ENCODE measurements at regions not wholly inside any gene's neighbourhood (a gene's known extent, or its start where the extent isn't known, plus 50 kb on each side); places are given as distances from the start of the nearest gene placed in this dataset.

DNA sequence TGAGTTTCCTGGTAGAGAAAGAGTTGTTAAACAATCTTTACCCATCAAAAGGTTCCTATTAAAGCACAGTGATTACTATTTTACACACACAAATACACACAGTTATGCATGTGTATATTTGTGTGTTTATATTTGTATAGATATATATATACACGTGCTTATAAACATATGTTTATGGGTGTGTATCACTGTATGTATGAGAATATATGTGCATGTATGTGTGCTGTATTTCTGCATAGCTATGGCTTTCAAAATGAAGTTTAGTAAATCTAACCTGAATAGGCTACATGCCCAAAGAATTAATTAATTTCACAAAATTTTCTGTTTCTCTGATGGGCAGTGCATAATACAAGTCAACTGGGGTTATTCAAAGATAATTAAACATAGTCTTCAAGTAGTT, 723.1 kb upstream of the KIRREL3 start:
- Histone ChIP-seq H3K27ac (ENCODE audit: low read length) (no peak overlapping the region), H3K27me3 (ENCODE audit: low read depth, low read length) (no peaks in the 10 kb centered on the region), H3K4me1 (ENCODE audit: control insufficient read depth in 1 of 2, insufficient read depth in 2 of 2, low read length in 2 of 2) (no peaks in the 10 kb centered on the region), H3K4me3 (ENCODE audit: low read depth in 1 of 2, low read length in 2 of 2) (no peak overlapping the region), H3K36me3 (ENCODE audit: control insufficient read depth in 1 of 2, insufficient read depth in 2 of 2, low read length in 2 of 2) (no peaks in the 10 kb centered on the region), H3K9me3 (ENCODE audit: control insufficient read depth in 1 of 2, low read length in 2 of 2) (no peaks in the 10 kb centered on the region)

DNA sequence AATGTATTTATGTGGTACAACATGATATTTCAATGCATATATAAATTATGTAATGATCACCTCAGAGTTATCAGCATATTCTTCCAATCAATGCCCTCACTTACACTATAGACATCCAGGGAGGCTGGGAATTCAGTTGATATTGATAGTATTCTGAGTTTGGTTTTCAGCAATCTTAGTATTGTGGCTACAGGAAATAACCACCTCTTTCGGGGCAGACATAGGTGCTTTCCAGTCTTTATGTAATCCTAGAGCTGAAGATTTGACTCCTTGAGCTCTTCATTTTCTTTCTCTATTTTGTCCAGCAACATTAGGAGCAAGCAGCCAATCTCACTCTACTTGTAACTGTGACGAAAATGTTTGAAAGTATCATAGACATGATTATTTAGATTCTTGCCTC, 712.7 kb upstream of the KIRREL3 start:
- H3K36me3 ChIP-seq (ENCODE audit: control insufficient read depth in 1 of 2, insufficient read depth in 2 of 2, low read length in 2 of 2), result no peaks in the 10 kb centered on the region
- H3K4me1 ChIP-seq (ENCODE audit: control insufficient read depth in 1 of 2, insufficient read depth in 2 of 2, low read length in 2 of 2), result no peaks in the 10 kb centered on the region
- no peak overlapping the region for H3K4me3 ChIP-seq (ENCODE audit: low read depth in 1 of 2, low read length in 2 of 2)
- H3K27me3 ChIP-seq (ENCODE audit: low read depth, low read length), result no peaks in the 10 kb centered on the region
- no peaks in the 10 kb centered on the region for H3K9me3 ChIP-seq (ENCODE audit: control insufficient read depth in 1 of 2, low read length in 2 of 2)
- no peak overlapping the region for H3K27ac ChIP-seq (ENCODE audit: low read length)

DNA sequence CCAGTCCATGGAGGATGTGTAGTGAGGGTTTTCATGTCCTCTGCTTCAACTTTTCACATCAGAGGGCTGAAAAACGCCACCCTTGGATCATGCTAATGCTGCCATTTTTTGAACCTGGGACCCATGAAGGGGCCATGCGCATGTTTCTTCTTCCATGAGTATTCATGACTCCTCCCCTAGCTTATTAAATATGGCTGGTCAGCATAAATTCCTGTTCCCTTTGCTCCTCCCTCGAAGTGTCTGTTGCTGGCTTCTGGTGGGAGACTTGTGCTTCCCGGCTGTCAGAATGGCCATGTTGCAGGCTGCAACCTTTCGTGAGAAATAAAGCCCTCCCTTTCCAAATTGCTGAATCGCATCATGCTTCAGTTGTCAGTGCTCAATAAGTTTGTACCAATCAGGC, 711.2 kb upstream of the KIRREL3 start:
- H3K36me3 ChIP-seq (ENCODE audit: control insufficient read depth in 1 of 2, insufficient read depth in 2 of 2, low read length in 2 of 2), result no peaks in the 10 kb centered on the region
- H3K9me3 ChIP-seq (ENCODE audit: control insufficient read depth in 1 of 2, low read length in 2 of 2), result no peaks in the 10 kb centered on the region
- H3K4me1 ChIP-seq (ENCODE audit: control insufficient read depth in 1 of 2, insufficient read depth in 2 of 2, low read length in 2 of 2), result no peaks in the 10 kb centered on the region
- H3K27me3 ChIP-seq (ENCODE audit: low read depth, low read length), result no peaks in the 10 kb centered on the region
- no peak overlapping the region for H3K27ac ChIP-seq (ENCODE audit: low read length)
- no peak overlapping the region for H3K4me3 ChIP-seq (ENCODE audit: low read depth in 1 of 2, low read length in 2 of 2)

DNA sequence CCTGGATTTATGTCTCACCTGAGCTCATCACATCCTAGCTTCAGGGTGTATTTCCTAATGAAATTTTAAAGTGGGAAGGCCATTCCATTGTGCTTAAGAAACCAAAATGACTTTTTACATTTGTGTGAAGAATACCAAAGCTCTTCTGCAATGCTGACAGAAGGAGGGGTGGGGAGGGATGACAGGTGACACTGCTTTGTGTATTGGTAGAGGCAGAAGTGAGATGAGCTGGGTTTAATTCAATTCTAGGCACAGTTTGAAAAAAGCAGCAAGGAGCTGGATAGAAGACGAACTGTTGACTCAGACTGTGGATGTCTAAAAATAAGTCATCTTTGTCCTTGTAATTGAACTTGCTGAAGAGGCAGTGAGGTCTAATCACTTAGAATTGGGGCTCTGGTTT, 710.3 kb upstream of the KIRREL3 start:
- Histone ChIP-seq H3K4me1 (ENCODE audit: control insufficient read depth in 1 of 2, insufficient read depth in 2 of 2, low read length in 2 of 2) (no peaks in the 10 kb centered on the region), H3K4me3 (ENCODE audit: low read depth in 1 of 2, low read length in 2 of 2) (no peak overlapping the region), H3K27me3 (ENCODE audit: low read depth, low read length) (no peaks in the 10 kb centered on the region), H3K27ac (ENCODE audit: low read length) (no peak overlapping the region), H3K9me3 (ENCODE audit: control insufficient read depth in 1 of 2, low read length in 2 of 2) (no peaks in the 10 kb centered on the region), H3K36me3 (ENCODE audit: control insufficient read depth in 1 of 2, insufficient read depth in 2 of 2, low read length in 2 of 2) (no peaks in the 10 kb centered on the region)

DNA sequence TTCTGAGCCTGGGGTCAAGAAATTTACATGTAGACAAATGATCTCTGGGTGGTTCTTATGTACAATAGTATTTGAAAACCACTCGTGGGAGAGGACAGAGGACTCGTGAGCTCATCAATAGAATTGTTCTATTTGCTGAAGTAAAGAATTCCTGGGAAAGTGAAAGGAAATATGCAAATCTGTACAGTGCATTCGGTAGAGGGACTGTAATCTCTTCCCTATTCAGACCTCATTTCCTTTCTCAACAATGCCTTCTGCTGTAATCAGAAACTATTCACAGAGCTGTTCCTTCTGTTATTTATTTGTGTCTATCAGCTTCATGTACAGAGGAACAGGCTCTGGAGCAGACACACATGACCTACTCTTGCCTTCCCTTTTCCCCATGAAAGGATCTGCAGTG, 709.4 kb upstream of the KIRREL3 start:
- Histone ChIP-seq H3K4me3 (ENCODE audit: low read depth in 1 of 2, low read length in 2 of 2) (no peak overlapping the region), H3K36me3 (ENCODE audit: control insufficient read depth in 1 of 2, insufficient read depth in 2 of 2, low read length in 2 of 2) (no peaks in the 10 kb centered on the region), H3K27ac (ENCODE audit: low read length) (no peak overlapping the region), H3K27me3 (ENCODE audit: low read depth, low read length) (no peaks in the 10 kb centered on the region), H3K9me3 (ENCODE audit: control insufficient read depth in 1 of 2, low read length in 2 of 2) (no peaks in the 10 kb centered on the region), H3K4me1 (ENCODE audit: control insufficient read depth in 1 of 2, insufficient read depth in 2 of 2, low read length in 2 of 2) (no peaks in the 10 kb centered on the region)

DNA sequence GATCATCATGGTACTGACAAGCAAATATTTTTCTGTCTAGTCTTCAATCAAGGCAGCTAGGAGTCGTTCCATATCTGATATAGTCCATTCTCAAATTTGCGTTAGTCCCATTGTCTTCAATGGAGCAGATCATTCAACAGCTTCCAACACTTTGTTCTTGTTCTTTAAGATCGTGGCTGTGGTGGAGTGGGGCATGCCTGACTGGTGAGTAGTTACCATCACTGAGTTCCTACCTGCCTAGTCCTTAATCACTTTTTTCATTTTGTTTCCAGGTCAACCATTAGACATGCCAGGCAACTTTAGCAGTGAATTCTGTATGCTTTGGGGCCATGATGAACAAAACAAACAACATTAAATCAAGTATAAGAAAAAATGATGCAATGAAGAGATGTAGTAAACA, 693.1 kb upstream of the KIRREL3 start:
- Histone ChIP-seq H3K27me3 (ENCODE audit: low read depth, low read length) (no peaks in the 10 kb centered on the region), H3K36me3 (ENCODE audit: control insufficient read depth in 1 of 2, insufficient read depth in 2 of 2, low read length in 2 of 2) (no peaks in the 10 kb centered on the region), H3K9me3 (ENCODE audit: control insufficient read depth in 1 of 2, low read length in 2 of 2) (peaks cover 0 to 5% of the 10 kb centered on the region in 2 donors), H3K27ac (ENCODE audit: low read length) (no peak overlapping the region), H3K4me3 (ENCODE audit: low read depth in 1 of 2, low read length in 2 of 2) (no peak overlapping the region), H3K4me1 (ENCODE audit: control insufficient read depth in 1 of 2, insufficient read depth in 2 of 2, low read length in 2 of 2) (no peaks in the 10 kb centered on the region)

DNA sequence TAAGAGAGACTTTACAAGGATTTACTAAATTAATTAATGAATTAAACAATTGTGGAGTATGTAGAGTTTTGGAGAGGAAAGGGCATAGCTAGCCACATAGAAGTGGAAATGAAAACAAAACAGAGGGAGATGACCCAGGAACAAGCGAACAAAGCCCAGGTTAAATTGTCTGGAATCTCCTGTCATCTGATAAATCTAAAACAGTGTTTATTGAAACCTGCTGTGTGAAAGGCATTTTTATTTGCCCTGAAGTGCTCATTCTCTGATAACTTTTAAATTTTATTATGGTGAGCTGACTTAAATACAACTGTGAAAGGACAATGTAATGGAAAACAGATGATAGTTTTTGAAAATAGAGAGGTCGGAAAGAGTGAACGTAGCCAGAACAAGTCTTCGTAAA, 682.8 kb upstream of the KIRREL3 start:
- no peaks in the 10 kb centered on the region for H3K36me3 ChIP-seq (ENCODE audit: control insufficient read depth in 1 of 2, insufficient read depth in 2 of 2, low read length in 2 of 2)
- no peak overlapping the region for H3K27ac ChIP-seq (ENCODE audit: low read length)
- no peak overlapping the region for H3K4me3 ChIP-seq (ENCODE audit: low read depth in 1 of 2, low read length in 2 of 2)
- H3K27me3 ChIP-seq (ENCODE audit: low read depth, low read length), result no peaks in the 10 kb centered on the region
- H3K4me1 ChIP-seq (ENCODE audit: control insufficient read depth in 1 of 2, insufficient read depth in 2 of 2, low read length in 2 of 2), result no peaks in the 10 kb centered on the region
- no peaks in the 10 kb centered on the region for H3K9me3 ChIP-seq (ENCODE audit: control insufficient read depth in 1 of 2, low read length in 2 of 2)

DNA sequence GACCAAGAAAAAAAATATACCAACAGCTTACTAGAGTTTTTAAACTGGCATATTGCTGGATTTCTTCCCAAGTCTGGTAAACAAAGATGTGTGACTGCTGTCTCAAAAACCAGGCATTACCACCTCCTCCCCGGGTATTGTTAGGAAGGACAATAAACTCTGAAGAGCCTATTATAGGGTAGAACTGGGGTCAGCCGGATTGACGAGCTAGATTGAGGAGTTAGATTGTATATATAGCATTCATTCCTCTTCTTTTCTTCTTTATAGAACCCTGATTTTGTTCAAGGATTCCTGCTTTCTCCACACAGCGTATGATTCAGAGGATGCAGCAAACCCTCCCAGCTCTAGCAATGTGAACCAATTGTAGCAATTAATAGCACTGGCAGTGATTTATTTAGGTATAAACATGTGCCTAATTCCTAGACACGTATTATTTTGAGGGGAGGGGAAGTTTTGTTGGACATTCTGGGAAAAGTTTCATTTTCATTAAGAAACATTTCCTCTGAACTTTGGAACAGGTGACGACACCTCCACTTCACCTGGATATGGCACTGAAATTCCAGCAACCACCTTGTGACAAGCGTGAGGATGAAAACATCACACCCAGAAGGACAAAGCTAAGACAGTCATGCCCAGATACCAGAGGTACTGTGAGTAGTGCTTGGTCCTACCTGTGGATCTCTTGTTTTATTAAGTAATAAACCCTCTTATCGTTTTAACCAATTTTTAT, 679.4 kb upstream of the KIRREL3 start:
- H3K27ac ChIP-seq (ENCODE audit: low read length), result no peak overlapping the region
- H3K4me3 ChIP-seq (ENCODE audit: low read depth in 1 of 2, low read length in 2 of 2), result no peak overlapping the region
- no peaks in the 10 kb centered on the region for H3K36me3 ChIP-seq (ENCODE audit: control insufficient read depth in 1 of 2, insufficient read depth in 2 of 2, low read length in 2 of 2)
- peaks cover 0 to 10% of the 10 kb centered on the region in 2 donors for H3K4me1 ChIP-seq (ENCODE audit: control insufficient read depth in 1 of 2, insufficient read depth in 2 of 2, low read length in 2 of 2)
- no peaks in the 10 kb centered on the region for H3K9me3 ChIP-seq (ENCODE audit: control insufficient read depth in 1 of 2, low read length in 2 of 2)
- no peaks in the 10 kb centered on the region for H3K27me3 ChIP-seq (ENCODE audit: low read depth, low read length)

DNA sequence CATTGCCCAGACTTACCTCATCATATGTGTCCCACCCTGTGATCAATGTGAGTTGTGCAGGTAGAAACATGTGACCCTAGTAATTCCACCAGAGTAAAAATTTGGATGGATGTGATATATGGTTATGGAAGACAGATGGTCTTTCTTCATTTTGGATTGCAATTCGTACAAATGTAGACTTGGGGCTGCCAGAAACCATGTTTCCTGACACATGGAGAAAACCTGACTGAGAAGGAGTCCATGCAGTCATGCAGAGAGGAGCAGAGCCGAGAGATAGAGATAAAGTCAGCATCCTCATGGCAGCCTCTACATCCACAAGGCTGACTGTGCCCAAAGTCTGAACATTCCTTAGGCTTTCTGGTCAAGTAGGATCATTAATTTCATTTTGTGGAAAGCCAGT, 678.1 kb upstream of the KIRREL3 start:
- Histone ChIP-seq H3K36me3 (ENCODE audit: control insufficient read depth in 1 of 2, insufficient read depth in 2 of 2, low read length in 2 of 2) (no peaks in the 10 kb centered on the region), H3K4me3 (ENCODE audit: low read depth in 1 of 2, low read length in 2 of 2) (no peak overlapping the region), H3K4me1 (ENCODE audit: control insufficient read depth in 1 of 2, insufficient read depth in 2 of 2, low read length in 2 of 2) (peaks cover 0 to 10% of the 10 kb centered on the region in 2 donors), H3K27ac (ENCODE audit: low read length) (no peak overlapping the region), H3K27me3 (ENCODE audit: low read depth, low read length) (no peaks in the 10 kb centered on the region), H3K9me3 (ENCODE audit: control insufficient read depth in 1 of 2, low read length in 2 of 2) (no peaks in the 10 kb centered on the region)

DNA sequence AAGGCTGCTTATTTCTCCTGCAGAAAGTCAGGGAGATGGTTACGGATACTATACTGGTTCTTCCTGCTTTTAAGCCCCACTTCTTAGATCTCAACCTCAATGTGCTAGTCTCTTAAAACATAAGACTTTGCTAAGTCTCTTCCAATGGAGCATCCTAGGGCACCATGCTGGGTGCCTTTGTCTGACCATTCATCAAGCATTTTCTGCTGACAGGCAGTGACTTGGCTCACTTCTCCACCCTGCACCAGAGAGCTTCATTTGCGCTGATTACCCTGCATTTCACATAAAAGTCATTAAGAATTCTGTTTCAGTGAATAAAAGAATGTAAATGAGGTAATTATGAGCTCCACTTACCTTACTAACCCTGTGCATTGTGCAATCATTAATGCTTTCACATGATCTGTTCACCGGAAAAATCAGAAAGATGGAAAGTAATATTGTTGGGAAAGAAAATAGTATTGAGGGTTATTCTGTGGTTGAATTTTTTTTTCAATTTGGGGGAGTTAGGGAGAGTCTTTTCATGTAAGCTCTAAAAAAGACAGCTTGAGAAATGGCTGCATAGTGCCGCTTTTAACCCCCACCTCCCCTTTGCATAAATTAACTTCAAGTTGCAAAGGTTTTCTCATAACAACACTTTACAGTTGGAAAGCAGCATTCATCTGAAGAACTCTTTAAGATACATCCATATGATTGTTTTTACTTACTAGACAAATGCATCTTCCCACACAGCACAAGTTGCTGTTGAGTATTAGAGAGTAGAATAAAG, 677.3 kb upstream of the KIRREL3 start:
- no peaks in the 10 kb centered on the region for H3K36me3 ChIP-seq (ENCODE audit: control insufficient read depth in 1 of 2, insufficient read depth in 2 of 2, low read length in 2 of 2)
- no peaks in the 10 kb centered on the region for H3K9me3 ChIP-seq (ENCODE audit: control insufficient read depth in 1 of 2, low read length in 2 of 2)
- H3K27ac ChIP-seq (ENCODE audit: low read length), result no peak overlapping the region
- H3K4me3 ChIP-seq (ENCODE audit: low read depth in 1 of 2, low read length in 2 of 2), result no peak overlapping the region
- H3K27me3 ChIP-seq (ENCODE audit: low read depth, low read length), result no peaks in the 10 kb centered on the region
- peaks cover 0 to 10% of the 10 kb centered on the region in 2 donors for H3K4me1 ChIP-seq (ENCODE audit: control insufficient read depth in 1 of 2, insufficient read depth in 2 of 2, low read length in 2 of 2)

DNA sequence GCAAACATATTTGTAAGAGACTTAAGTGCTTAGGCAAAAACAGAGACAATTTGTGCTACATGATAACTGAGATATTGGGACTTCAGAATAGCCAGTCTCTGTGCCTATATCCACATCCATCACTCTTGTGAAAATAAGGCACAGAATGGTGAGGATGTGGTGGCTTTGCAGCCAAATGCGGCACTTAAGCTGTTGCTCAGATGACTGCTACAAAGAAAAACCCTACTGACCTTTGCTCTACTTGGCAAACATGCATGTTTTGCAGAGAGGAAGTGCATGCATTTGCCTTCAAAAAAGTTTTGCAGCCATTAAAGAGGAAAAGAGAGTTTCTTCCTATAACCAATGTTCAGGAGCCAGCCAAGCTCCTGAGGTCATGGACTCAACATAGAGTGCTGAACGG, 675.0 kb upstream of the KIRREL3 start:
- Histone ChIP-seq H3K4me1 (ENCODE audit: control insufficient read depth in 1 of 2, insufficient read depth in 2 of 2, low read length in 2 of 2) (peaks cover 0 to 10% of the 10 kb centered on the region in 2 donors), H3K36me3 (ENCODE audit: control insufficient read depth in 1 of 2, insufficient read depth in 2 of 2, low read length in 2 of 2) (no peaks in the 10 kb centered on the region), H3K27ac (ENCODE audit: low read length) (no peak overlapping the region), H3K27me3 (ENCODE audit: low read depth, low read length) (no peaks in the 10 kb centered on the region), H3K4me3 (ENCODE audit: low read depth in 1 of 2, low read length in 2 of 2) (no peak overlapping the region), H3K9me3 (ENCODE audit: control insufficient read depth in 1 of 2, low read length in 2 of 2) (no peaks in the 10 kb centered on the region)
